Panc1 (cell line): ENCODE measurements at regions not wholly inside any gene's neighbourhood (a gene's known extent, or its start where the extent isn't known, plus 50 kb on each side); places are given as distances from the start of the nearest gene placed in this dataset.

Experiments used
- ATAC-seq: fragments of 200-7000 bp; cut with Tn5 transposase; 2 replicates; pipeline ENCODE4 v1.9.1; 2020; ENCODE audit warnings: mild to moderate bottlenecking, moderate library complexity
- BruUV-seq: library from RNA; stranded (reverse); fragments of 400-500 nt; replicated peaks from 2 replicates; lab custom pipeline; 2021; lab: Mats Ljungman, UMichigan
- CTCF ChIA-PET: fragments of 300-600 bp; sonication (Branson Sonifier 250); formaldehyde crosslinking; loops from one replicate; lab custom pipeline; 2022; ENCODE audit warnings: antibody characterized with exemption; lab: Charles Lee
- POLR2A ChIA-PET: fragments of 300-600 bp; sonication (Branson Sonifier 250); formaldehyde crosslinking; loops from one replicate; lab custom pipeline; 2022; ENCODE audit warnings: antibody characterized with exemption; lab: Charles Lee
- DNase-seq: peaks from one replicate; pipeline ENCODE4 v3.0.0-alpha.2; 2010; ENCODE audit warnings: low read depth, low spot score
- H3K27ac ChIP-seq: 2 replicates; pipeline ENCODE4 v1.5.1; 2011; ENCODE audit warnings: mild to moderate bottlenecking, low read length, inconsistent platforms
- H3K27me3 ChIP-seq: fragments of 200-500 bp; sonication (Bioruptor generic); 2 replicates; pipeline ENCODE4 v1.6.0; 2014; ENCODE audit warnings: low read length, inconsistent platforms; ENCODE audit not compliant: control insufficient read depth, insufficient read depth
- H3K36me3 ChIP-seq: fragments of 200-500 bp; sonication (Bioruptor generic); 2 replicates; pipeline ENCODE4 v1.5.1; 2014; ENCODE audit warnings: inconsistent platforms, mild to moderate bottlenecking, low read length, moderate library complexity; ENCODE audit not compliant: control insufficient read depth, insufficient read depth
- H3K4me1 ChIP-seq: 2 replicates; pipeline ENCODE4 v1.5.1; 2011; ENCODE audit warnings: inconsistent platforms, mild to moderate bottlenecking, low read length, moderate library complexity; ENCODE audit not compliant: control insufficient read depth, insufficient read depth
- H3K4me3 ChIP-seq, 2 experiments: 2 replicates each; pipeline ENCODE4 v1.5.1; 2011 to 2012; ENCODE audit warnings: low read depth in 2 of 2, low read length in 2 of 2, mild to moderate bottlenecking in 2 of 2, inconsistent platforms in 1 of 2, moderate library complexity in 1 of 2
- H3K9me3 ChIP-seq: fragments of 200-500 bp; sonication (Bioruptor generic); 2 replicates; pipeline ENCODE4 v1.5.1; 2014; ENCODE audit warnings: low read depth, mild to moderate bottlenecking, inconsistent platforms, low read length, moderate library complexity; ENCODE audit not compliant: control insufficient read depth, insufficient read depth
- CTCF ChIP-seq: fragments of 450-650 bp; IDR thresholded peaks from 2 replicates; pipeline ENCODE4 v1.5.1; 2017; ENCODE audit warnings: mild to moderate bottlenecking
- POLR2AphosphoS5 ChIP-seq: IDR thresholded peaks from 2 replicates; pipeline ENCODE4 v1.6.1; 2012; ENCODE audit warnings: mild to moderate bottlenecking, low read depth, low read length, moderate library complexity
- REST ChIP-seq, 2 experiments: IDR thresholded peaks; 2 replicates each; pipeline ENCODE4 v1.6.1; 2011 to 2012; ENCODE audit warnings: low read depth in 2 of 2, control low read depth in 1 of 2, low read length in 1 of 2, mild to moderate bottlenecking in 1 of 2, moderate library complexity in 1 of 2; ENCODE audit not compliant: insufficient read depth in 1 of 2
- SIN3A ChIP-seq: IDR thresholded peaks from 2 replicates; pipeline ENCODE4 v1.6.1; 2012; ENCODE audit warnings: low read depth, mild to moderate bottlenecking, low read length, moderate library complexity, borderline replicate concordance; ENCODE audit not compliant: insufficient read depth
- TCF7L2 ChIP-seq: IDR thresholded peaks from 2 replicates; pipeline ENCODE4 v1.6.1; 2011; ENCODE audit warnings: mild to moderate bottlenecking, low read depth, low read length, inconsistent platforms
- in situ Hi-C: cut with HindIII; loops from 2 replicates; pipeline ENCODE4 v1.10.0; 2016; ENCODE audit warnings: low sequenced_read_pairs, low pct_unique_long_range_greater_than_20kb
- intact Hi-C: fragments of 100-400 bp; cut with micrococcal nuclease; formaldehyde crosslinking; loops from one replicate; pipeline ENCODE4 v1.10.0; 2022; ENCODE audit not compliant: unreplicated experiment

DNA sequence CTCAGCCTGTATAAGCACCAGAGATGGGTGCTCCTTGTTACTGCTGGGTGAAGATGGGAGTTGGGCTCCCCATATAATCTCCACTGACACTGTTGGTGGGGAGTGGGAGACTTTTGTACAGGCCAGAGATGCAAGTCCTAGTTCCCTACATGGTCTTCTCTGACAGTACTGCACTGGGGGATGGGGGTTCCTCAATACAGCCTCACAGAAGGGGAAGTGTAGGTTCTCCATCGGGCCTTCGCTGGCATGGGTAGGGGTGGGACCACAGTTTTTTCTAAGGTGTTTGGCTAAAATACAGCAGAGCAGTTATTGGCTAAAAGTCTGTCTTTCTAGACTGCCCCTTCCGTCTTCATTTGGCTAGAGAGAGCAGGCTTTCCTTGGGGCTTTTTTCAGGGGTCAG is 167.2 kb upstream of the SERP2 start:
- in situ Hi-C loops, result no loop called here

DNA sequence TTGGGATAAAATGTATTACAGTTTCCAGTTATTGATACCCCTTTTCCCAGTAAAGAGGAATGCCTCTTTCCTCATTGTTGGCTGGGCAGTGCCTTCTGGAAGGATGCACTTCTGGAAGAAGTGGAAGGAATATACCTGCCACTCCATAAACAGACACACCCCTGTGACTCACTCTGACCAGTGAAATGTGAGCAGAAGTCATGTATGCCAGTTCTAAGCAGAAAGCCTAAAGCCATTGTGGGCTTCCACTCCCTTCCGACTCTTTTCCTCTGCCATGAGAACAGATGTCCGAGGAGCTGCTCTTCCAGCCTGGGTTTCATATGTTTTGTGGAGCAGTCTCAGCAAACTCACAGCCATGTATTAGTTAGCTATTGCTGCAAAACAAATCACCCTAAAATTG is 166.1 kb upstream of the SERP2 start:
- Histone ChIP-seq H3K4me3 (no peak overlapping the region), H3K4me1 (no peaks in the 10 kb centered on the region), H3K36me3 (no peaks in the 10 kb centered on the region), H3K27me3 (no peaks in the 10 kb centered on the region), H3K27ac (no peak overlapping the region), H3K9me3 (no peaks in the 10 kb centered on the region)
- TF ChIP-seq REST (IDR thresholded peaks at IDR 0.05; ENCODE audit: insufficient read depth in 1 of 2, low read depth in 2 of 2, low read length in 1 of 2) (no peak), TCF7L2 (no peak), POLR2AphosphoS5 (no peak), CTCF (no peak), SIN3A (no peak)
- intact Hi-C loops (no loop called here), in situ Hi-C loops (no loop called here)
- ChIA-PET POLR2A (no interaction called here), CTCF (no interaction called here)
- no TSS peak for BruUV-seq
- ATAC-seq (no peak), DNase-seq (no peak)

More for the DNA sequence above, 167.2 kb upstream of the SERP2 start:
- H3K27me3 ChIP-seq, result no peaks in the 10 kb centered on the region
- DNase-seq, result no peak
- no peaks in the 10 kb centered on the region for H3K4me1 ChIP-seq
- no peaks in the 10 kb centered on the region for H3K36me3 ChIP-seq
- no peaks in the 10 kb centered on the region for H3K9me3 ChIP-seq
- CTCF ChIA-PET, result no interaction called here
- no TSS peak for BruUV-seq
- intact Hi-C loops, result no loop called here
- no peak overlapping the region for H3K27ac ChIP-seq
- ATAC-seq, result no peak
- no peak overlapping the region for H3K4me3 ChIP-seq
- TF ChIP-seq TCF7L2 (no peak), SIN3A (no peak), CTCF (no peak), POLR2AphosphoS5 (no peak), REST (IDR thresholded peaks at IDR 0.05; ENCODE audit: insufficient read depth in 1 of 2, low read depth in 2 of 2, low read length in 1 of 2) (no peak)
- POLR2A ChIA-PET, result no interaction called here
